Gastroesophageal sphincter (tissue), 4 donors: ENCODE measurements at regions not wholly inside any gene's neighbourhood (a gene's known extent, or its start where the extent isn't known, plus 50 kb on each side); places are given as distances from the start of the nearest gene placed in this dataset.

ENCODE experiments used
- ATAC-seq: fragments of 150-250 bp; one replicate; pipeline ENCODE4 v1.9.1; 2016; ENCODE audit warnings: mild to moderate bottlenecking, moderate library complexity
- H3K27ac ChIP-seq, 4 donors: fragments of 200-600 bp; sonication (generic) in 3 of 4; 1 replicate in 3 of 4; 2 replicates in 1 of 4; pipeline ENCODE4 v1.5.1; 2016 to 2019
- H3K27me3 ChIP-seq: fragments of 200-600 bp; sonication (generic); one replicate; pipeline ENCODE4 v1.5.1; 2019
- H3K36me3 ChIP-seq, 2 donors: fragments of 200-600 bp; sonication (generic); one replicate each; pipeline ENCODE4 v1.5.1; 2019; ENCODE audit warnings: control low read depth in 1 of 2
- H3K4me1 ChIP-seq, 3 donors: fragments of 200-600 bp; sonication (generic); 1 replicate in 2 of 3; 2 replicates in 1 of 3; pipeline ENCODE4 v1.5.1; 2016 to 2019; ENCODE audit warnings: control low read depth in 2 of 3
- H3K4me3 ChIP-seq, 2 donors: fragments of 200-600 bp; sonication (generic); one replicate each; pipeline ENCODE4 v1.5.1; 2019; ENCODE audit warnings: mild to moderate bottlenecking in 1 of 2, moderate library complexity in 1 of 2
- H3K9me3 ChIP-seq, 3 donors: fragments of 200-600 bp; sonication (generic); one replicate each; pipeline ENCODE4 v1.5.1; 2017 to 2019; ENCODE audit warnings: control low read depth in 2 of 3
- EP300 ChIP-seq: sonication (generic); formaldehyde crosslinking; IDR thresholded peaks from one replicate; pipeline ENCODE4 v1.6.1; 2017; ENCODE audit warnings: antibody characterized with exemption, mild to moderate bottlenecking
- POLR2A ChIP-seq, 2 donors: fragments of 450-650 bp; IDR thresholded peaks; one replicate each; pipeline ENCODE4 v1.6.1; 2017; ENCODE audit warnings: antibody characterized with exemption in 2 of 2, mild to moderate bottlenecking in 2 of 2, moderate library complexity in 1 of 2
- POLR2AphosphoS5 ChIP-seq: sonication (generic); formaldehyde crosslinking; IDR thresholded peaks from one replicate; pipeline ENCODE4 v1.6.1; 2017; ENCODE audit warnings: antibody characterized with exemption
- WGBS, 2 donors: methylation state at CpG; one replicate each; pipeline ENCODE4 v1.1.5; 2018; ENCODE audit warnings: low coverage in 1 of 2; 5-methylcytosine and 5-hydroxymethylcytosine counted together
- TF ChIP-seq, protein P1 (sequence below), 4 experiments: fragments of 200-600 bp in 2 of 4; fragments of 450-650 bp in 2 of 4; sonication (generic) in 1 of 4; IDR thresholded peaks; one replicate each; pipeline ENCODE4 v1.5.1; 2017 to 2019; ENCODE audit warnings: antibody characterized with exemption in 4 of 4, mild to moderate bottlenecking in 2 of 4, moderate library complexity in 2 of 4

DNA sequence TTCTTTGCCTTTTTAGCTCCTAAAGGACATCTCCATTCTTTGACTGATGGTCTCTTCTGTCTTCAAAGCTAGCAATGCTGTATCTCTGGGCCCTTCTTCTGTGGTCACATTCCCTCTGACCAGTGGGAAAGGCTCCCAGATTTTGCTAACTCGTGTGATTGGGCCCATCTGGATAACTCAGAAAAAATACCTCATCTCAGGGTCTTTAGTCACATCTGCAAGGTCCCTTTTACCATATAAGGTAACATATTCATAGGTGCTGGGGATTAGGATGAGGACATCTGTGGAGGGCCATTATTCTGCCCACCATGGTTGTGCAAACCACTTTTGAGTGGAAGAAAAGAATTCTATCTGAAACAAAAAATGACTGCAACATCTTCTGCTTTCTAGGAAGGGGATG, 76.3 kb upstream of the MAMDC2 start:
- Histone ChIP-seq H3K27ac (no peak overlapping the region), H3K27me3 (no peaks in the 10 kb centered on the region), H3K9me3 (no peaks in the 10 kb centered on the region), H3K4me3 (no peak overlapping the region), H3K4me1 (peaks cover 0 to 24% (median 0%) of the 10 kb centered on the region in 3 donors), H3K36me3 (no peaks in the 10 kb centered on the region)
- WGBS, 2 donors, result 50% methylated on average over 1 of the region's 1 CpG; no CpG with 5 or more reads in 1 of the 2 donors
- no peak for TF ChIP-seq POLR2AphosphoS5
- TF ChIP-seq POLR2A (IDR thresholded peaks at IDR 0.05), result no peak
- TF ChIP-seq, protein P1, sequence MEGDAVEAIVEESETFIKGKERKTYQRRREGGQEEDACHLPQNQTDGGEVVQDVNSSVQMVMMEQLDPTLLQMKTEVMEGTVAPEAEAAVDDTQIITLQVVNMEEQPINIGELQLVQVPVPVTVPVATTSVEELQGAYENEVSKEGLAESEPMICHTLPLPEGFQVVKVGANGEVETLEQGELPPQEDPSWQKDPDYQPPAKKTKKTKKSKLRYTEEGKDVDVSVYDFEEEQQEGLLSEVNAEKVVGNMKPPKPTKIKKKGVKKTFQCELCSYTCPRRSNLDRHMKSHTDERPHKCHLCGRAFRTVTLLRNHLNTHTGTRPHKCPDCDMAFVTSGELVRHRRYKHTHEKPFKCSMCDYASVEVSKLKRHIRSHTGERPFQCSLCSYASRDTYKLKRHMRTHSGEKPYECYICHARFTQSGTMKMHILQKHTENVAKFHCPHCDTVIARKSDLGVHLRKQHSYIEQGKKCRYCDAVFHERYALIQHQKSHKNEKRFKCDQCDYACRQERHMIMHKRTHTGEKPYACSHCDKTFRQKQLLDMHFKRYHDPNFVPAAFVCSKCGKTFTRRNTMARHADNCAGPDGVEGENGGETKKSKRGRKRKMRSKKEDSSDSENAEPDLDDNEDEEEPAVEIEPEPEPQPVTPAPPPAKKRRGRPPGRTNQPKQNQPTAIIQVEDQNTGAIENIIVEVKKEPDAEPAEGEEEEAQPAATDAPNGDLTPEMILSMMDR (IDR thresholded peaks at IDR 0.05), result no peak
- TF ChIP-seq EP300, result no peak
- ATAC-seq, result no peak

DNA sequence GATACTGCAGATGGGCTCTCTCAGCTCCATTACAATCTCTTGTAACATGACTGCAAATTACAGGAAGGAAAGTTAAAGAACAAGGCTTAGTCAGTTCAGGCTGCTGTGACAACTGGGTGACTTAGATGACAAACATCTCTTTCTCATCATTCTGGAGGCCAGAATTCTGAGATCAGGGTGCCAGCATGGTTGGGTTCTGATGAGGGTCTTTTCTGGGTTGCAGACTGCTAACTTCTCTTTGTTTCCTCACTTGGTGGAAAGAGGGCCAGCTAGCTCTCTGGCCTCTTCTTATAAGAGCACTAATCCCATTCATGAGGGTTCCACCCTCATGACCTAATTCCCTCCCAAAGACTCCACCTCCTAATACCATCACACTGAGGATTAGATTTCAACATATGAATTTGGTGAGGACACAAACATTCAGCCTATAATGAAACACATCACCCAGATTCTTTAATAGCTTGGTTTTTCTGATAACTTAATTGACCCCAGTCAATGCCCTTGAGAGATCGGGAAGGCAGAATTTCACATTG, 73.6 kb upstream of the MAMDC2 start:
- 100% methylated on average over 1 of the region's 1 CpG for WGBS, 2 donors
- Histone ChIP-seq H3K9me3 (no peaks in the 10 kb centered on the region), H3K27me3 (no peaks in the 10 kb centered on the region), H3K4me3 (no peak overlapping the region), H3K4me1 (peaks cover 0 to 19% (median 0%) of the 10 kb centered on the region in 3 donors), H3K36me3 (no peaks in the 10 kb centered on the region), H3K27ac (no peak overlapping the region)
- no peak for ATAC-seq
- TF ChIP-seq, protein P1 (IDR thresholded peaks at IDR 0.05), result no peak
- TF ChIP-seq EP300 (no peak), POLR2AphosphoS5 (no peak), POLR2A (IDR thresholded peaks at IDR 0.05) (no peak)

DNA sequence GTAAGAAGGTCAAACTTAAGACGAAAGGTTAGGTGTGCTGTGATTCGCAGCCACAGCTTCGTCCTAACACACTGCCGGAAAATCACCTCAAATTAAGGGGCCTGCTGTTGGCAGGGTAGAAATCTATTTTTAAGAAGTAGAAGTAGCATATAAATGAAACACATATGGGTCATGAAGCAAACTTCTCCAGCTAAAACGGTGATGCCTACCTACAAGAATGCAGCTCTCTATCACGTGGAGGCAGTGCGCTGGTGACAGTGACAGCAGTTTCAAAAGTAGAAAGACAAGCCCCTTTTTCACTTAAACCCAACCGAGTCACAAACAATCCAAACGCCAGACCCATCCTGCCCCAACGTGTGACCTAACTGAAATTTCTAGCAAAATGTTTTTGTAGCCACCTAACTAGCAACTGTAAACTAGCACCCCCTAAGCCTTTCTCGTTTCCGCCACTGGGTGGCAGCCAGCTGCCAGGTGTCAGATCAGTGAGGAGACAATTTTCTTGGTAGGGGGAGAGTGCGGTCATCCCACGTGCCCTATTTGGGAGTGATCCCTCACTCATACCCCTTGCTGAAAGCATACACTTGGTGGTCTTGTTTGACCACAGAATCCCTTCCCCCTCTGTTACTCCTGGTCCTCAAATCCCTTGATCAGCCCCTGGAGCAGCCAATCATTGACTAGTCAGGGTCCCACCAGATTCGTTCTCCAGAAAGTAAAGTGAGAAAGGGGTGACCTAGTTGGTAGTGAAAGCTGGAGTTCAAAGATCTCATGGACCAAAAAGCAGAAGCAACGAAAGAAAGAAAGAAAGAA, 71.8 kb upstream of the MAMDC2 start:
- WGBS, 2 donors, result 33 to 43% methylated on average over 6 to 15 of the region's 16 CpGs
- H3K4me3 ChIP-seq, result no peak overlapping the region
- H3K27ac ChIP-seq, result peak overlapping the region in 1 of 4 donors; percentile 2
- ATAC-seq, result peak; percentile 78
- no peak for TF ChIP-seq EP300
- TF ChIP-seq POLR2AphosphoS5, result no peak
- no peak for TF ChIP-seq POLR2A (IDR thresholded peaks at IDR 0.05)
- TF ChIP-seq, protein P1 (IDR thresholded peaks at IDR 0.05), result peak; percentile 72 to 95 (median 89)
- H3K4me1 ChIP-seq, result peaks cover 0 to 26% (median 3%) of the 10 kb centered on the region in 3 donors
- no peaks in the 10 kb centered on the region for H3K9me3 ChIP-seq
- H3K27me3 ChIP-seq, result no peaks in the 10 kb centered on the region
- H3K36me3 ChIP-seq, result no peaks in the 10 kb centered on the region

DNA sequence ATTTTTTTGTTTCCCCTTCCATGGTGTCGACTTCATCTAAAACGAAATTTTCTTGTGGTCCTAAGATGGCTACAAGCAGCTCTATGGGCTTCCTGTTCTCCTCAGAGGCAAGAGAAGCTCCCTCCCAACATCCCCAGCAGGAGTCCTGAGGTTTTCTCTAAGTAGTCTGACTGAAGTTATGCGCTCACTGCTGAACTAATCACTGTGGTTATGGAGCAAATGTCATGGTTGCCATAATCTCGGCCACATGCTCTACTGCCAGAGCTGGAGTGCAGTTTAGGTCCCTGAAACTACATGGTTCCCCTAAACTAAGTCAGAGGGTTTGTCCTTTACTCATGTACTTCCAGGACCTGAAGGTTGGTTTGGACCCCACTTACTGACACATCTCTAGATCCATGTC, 68.0 kb upstream of the MAMDC2 start:
- H3K9me3 ChIP-seq, result no peaks in the 10 kb centered on the region
- no peak for ATAC-seq
- no peak for TF ChIP-seq POLR2AphosphoS5
- no peak for TF ChIP-seq POLR2A (IDR thresholded peaks at IDR 0.05)
- TF ChIP-seq EP300, result no peak
- TF ChIP-seq, protein P1 (IDR thresholded peaks at IDR 0.05), result no peak
- no peak overlapping the region for H3K4me3 ChIP-seq
- no peak overlapping the region for H3K27ac ChIP-seq
- peaks cover 0 to 26% (median 3%) of the 10 kb centered on the region in 3 donors for H3K4me1 ChIP-seq
- H3K36me3 ChIP-seq, result no peaks in the 10 kb centered on the region
- H3K27me3 ChIP-seq, result no peaks in the 10 kb centered on the region
- 76 to 78% methylated on average over 2 to 4 of the region's 4 CpGs for WGBS, 2 donors

DNA sequence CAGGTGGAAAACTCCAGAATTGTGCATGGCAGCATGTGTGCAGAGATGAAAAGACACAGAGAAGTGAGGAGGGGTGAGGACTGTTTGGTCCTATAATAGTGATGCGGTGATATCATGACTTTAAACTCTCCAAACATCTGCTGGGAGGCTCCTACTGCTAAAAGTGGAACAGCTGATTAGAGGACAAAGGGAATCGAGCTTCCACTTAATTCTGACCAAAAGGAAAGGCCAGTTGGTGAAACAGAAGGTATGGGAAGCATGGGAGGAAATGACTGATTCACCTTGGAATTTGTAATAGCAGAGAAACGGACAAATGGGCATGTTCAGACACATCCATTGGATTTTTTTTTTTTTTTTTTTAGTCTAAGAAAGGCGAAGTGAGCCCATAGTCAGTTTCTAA, 67.5 kb upstream of the MAMDC2 start:
- 35 to 38% methylated on average over 3 to 4 of the region's 4 CpGs for WGBS, 2 donors
- ATAC-seq, result no peak
- Histone ChIP-seq H3K27me3 (no peaks in the 10 kb centered on the region), H3K4me3 (no peak overlapping the region), H3K4me1 (peaks cover 0 to 25% (median 3%) of the 10 kb centered on the region in 3 donors), H3K9me3 (no peaks in the 10 kb centered on the region), H3K36me3 (no peaks in the 10 kb centered on the region), H3K27ac (no peak overlapping the region)
- TF ChIP-seq EP300, result no peak
- TF ChIP-seq, protein P1 (IDR thresholded peaks at IDR 0.05), result no peak
- TF ChIP-seq POLR2AphosphoS5, result no peak
- no peak for TF ChIP-seq POLR2A (IDR thresholded peaks at IDR 0.05)
